Loucy (cell line): ENCODE measurements at regions not wholly inside any gene's neighbourhood (a gene's known extent, or its start where the extent isn't known, plus 50 kb on each side); places are given as distances from the start of the nearest gene placed in this dataset.

Source experiments
- H2AFZ ChIP-seq: fragments of 200-600 bp; sonication (generic); 2 replicates; pipeline ENCODE4 v1.6.0; 2016; ENCODE audit warnings: antibody characterized with exemption, mild to moderate bottlenecking, low read length, moderate library complexity
- H3F3A ChIP-seq: fragments of 200-600 bp; 2 replicates; pipeline ENCODE4 v1.6.0; 2016; ENCODE audit warnings: antibody characterized with exemption, low read depth, mild to moderate bottlenecking
- H3K27me3 ChIP-seq: fragments of 200-600 bp; sonication (generic); 2 replicates; pipeline ENCODE4 v1.6.1; 2014; ENCODE audit warnings: low read length, mild to moderate bottlenecking; ENCODE audit not compliant: insufficient read depth, poor library complexity, severe bottlenecking
- H3K36me3 ChIP-seq: fragments of 200-600 bp; sonication (generic); 2 replicates; pipeline ENCODE4 v1.6.1; 2016; ENCODE audit warnings: low read length; ENCODE audit not compliant: insufficient read depth
- H3K4me1 ChIP-seq: fragments of 200-600 bp; sonication (generic); 2 replicates; pipeline ENCODE4 v1.5.1; 2014; ENCODE audit warnings: low read length, mild to moderate bottlenecking; ENCODE audit not compliant: insufficient read depth, poor library complexity, severe bottlenecking
- H3K4me2 ChIP-seq: fragments of 200-600 bp; sonication (generic); 2 replicates; pipeline ENCODE4 v1.6.0; 2014; ENCODE audit warnings: antibody characterized with exemption, low read length, low read depth, mild to moderate bottlenecking; ENCODE audit not compliant: poor library complexity, severe bottlenecking
- H3K4me3 ChIP-seq: fragments of 200-600 bp; sonication (generic); 2 replicates; pipeline ENCODE4 v1.5.1; 2014; ENCODE audit warnings: low read length, mild to moderate bottlenecking, mixed read lengths; ENCODE audit not compliant: poor library complexity, severe bottlenecking
- H3K79me2 ChIP-seq: fragments of 200-600 bp; sonication (generic); 2 replicates; pipeline ENCODE4 v1.6.1; 2014; ENCODE audit warnings: low read length; ENCODE audit not compliant: insufficient read depth
- H3K9ac ChIP-seq: fragments of 200-600 bp; sonication (generic); 2 replicates; pipeline ENCODE4 v1.6.0; 2014; ENCODE audit warnings: mild to moderate bottlenecking, low read depth, low read length, moderate library complexity; ENCODE audit not compliant: poor library complexity, severe bottlenecking
- H3K9me2 ChIP-seq: fragments of 200-600 bp; sonication (generic); replicated peaks from 2 replicates; pipeline ENCODE4 v1.6.1; 2016; ENCODE audit warnings: low read depth, low read length, mixed read lengths
- H3K9me3 ChIP-seq: fragments of 200-600 bp; sonication (generic); 2 replicates; pipeline ENCODE4 v1.6.1; 2014; ENCODE audit warnings: mild to moderate bottlenecking, antibody characterized with exemption, low read length, low read depth; ENCODE audit not compliant: insufficient read depth
- H4K20me1 ChIP-seq: fragments of 200-600 bp; sonication (generic); 2 replicates; pipeline ENCODE4 v1.6.0; 2014; ENCODE audit warnings: antibody characterized with exemption, low read length, mild to moderate bottlenecking; ENCODE audit not compliant: insufficient read depth, poor library complexity, severe bottlenecking
- CTCF ChIP-seq: fragments of 200-600 bp; sonication (generic); conservative IDR thresholded peaks from 2 replicates; pipeline ENCODE4 v1.5.1; 2014; ENCODE audit warnings: mild to moderate bottlenecking, antibody characterized with exemption, low read length
- EZH2phosphoT487 ChIP-seq: fragments of 200-600 bp; IDR thresholded peaks from 2 replicates; pipeline ENCODE4 v1.6.1; 2018; ENCODE audit warnings: antibody characterized with exemption, mild to moderate bottlenecking, moderate library complexity, borderline replicate concordance

DNA sequence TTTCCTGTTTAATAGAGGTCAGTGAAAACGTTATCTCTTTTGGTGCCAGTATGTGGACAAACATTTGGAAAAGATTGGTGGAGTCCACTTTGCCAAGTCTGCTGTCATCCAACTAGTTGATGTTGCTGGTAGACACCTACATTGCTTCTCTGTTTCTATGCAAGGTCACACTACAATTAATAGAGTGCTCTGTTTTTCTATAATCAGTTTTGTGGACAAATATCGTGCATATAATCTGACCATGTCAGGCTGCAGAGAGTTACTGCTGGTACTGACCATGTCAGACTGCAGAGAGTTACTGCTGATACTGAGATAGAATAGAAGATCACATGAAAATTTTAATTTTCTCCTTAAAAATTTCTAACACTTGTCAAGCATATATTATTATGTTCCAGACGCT is 603.3 kb downstream of the TSN start:
- TF ChIP-seq CTCF (no peak), EZH2phosphoT487 (no peak)
- H3K9me3 ChIP-seq: no peaks in the 10 kb centered on the region
- H3F3A ChIP-seq: no peaks in the 10 kb centered on the region
- no peaks in the 10 kb centered on the region for H3K79me2 ChIP-seq
- H4K20me1 ChIP-seq: no peaks in the 10 kb centered on the region
- no peaks in the 10 kb centered on the region for H3K4me1 ChIP-seq
- H3K9ac ChIP-seq: no peak overlapping the region
- H3K9me2 ChIP-seq: no peaks in the 10 kb centered on the region
- no peak overlapping the region for H3K4me2 ChIP-seq
- no peak overlapping the region for H2AFZ ChIP-seq
- no peaks in the 10 kb centered on the region for H3K36me3 ChIP-seq
- H3K4me3 ChIP-seq: no peak overlapping the region
- H3K27me3 ChIP-seq: no peaks in the 10 kb centered on the region

DNA sequence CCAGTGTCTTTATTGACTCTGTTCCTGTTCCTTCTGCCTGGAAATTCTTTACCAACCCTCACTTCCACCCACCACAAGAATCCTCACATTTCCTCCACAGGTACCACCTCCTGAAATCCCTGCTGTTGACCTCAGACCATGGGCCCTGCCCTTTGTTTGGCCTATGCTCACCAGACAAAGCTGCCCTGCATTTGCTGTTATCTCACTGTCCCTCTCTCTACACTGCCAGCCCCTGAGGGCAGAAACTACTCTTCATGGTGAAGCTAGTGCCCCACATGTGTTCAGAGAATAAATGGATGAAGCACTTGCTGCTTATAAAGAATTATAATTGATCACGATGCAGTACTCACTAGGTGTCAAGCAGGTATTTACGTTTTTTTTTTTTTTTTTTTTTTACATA is 608.4 kb downstream of the TSN start:
- H3K9me3 ChIP-seq: no peaks in the 10 kb centered on the region
- H3K9me2 ChIP-seq: no peaks in the 10 kb centered on the region
- TF ChIP-seq EZH2phosphoT487 (no peak), CTCF (no peak)
- no peak overlapping the region for H3K9ac ChIP-seq
- no peaks in the 10 kb centered on the region for H3K36me3 ChIP-seq
- H4K20me1 ChIP-seq: no peaks in the 10 kb centered on the region
- H3K27me3 ChIP-seq: no peaks in the 10 kb centered on the region
- no peaks in the 10 kb centered on the region for H3K79me2 ChIP-seq
- no peaks in the 10 kb centered on the region for H3K4me1 ChIP-seq
- no peak overlapping the region for H2AFZ ChIP-seq
- H3K4me2 ChIP-seq: no peak overlapping the region
- no peaks in the 10 kb centered on the region for H3F3A ChIP-seq
- H3K4me3 ChIP-seq: no peak overlapping the region

DNA sequence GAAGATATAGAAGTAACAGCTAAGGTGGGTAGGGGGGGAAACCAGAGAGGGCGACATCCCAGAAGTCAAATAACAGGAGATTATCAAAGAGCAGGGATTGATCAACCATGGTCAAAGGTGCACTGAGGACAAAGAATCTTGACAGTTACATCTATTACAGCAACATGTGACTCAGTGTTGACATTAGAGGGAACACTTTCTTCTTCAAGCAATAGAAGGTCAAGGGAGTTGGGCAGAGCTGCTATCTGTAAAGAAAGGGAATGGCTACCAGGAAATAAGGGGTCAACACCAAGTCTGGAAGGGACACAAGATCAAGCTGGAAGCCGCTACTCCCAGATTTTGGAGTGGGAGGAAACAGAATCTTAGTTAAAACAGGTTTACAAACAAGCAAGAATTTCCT is 611.0 kb downstream of the TSN start:
- Histone ChIP-seq H3F3A (no peaks in the 10 kb centered on the region), H4K20me1 (no peaks in the 10 kb centered on the region), H3K4me3 (no peak overlapping the region), H3K27me3 (no peaks in the 10 kb centered on the region), H3K9me2 (no peaks in the 10 kb centered on the region), H3K4me2 (no peak overlapping the region), H3K79me2 (no peaks in the 10 kb centered on the region), H3K9me3 (no peaks in the 10 kb centered on the region), H2AFZ (no peak overlapping the region), H3K36me3 (no peaks in the 10 kb centered on the region), H3K9ac (no peak overlapping the region), H3K4me1 (no peaks in the 10 kb centered on the region)
- TF ChIP-seq CTCF (no peak), EZH2phosphoT487 (no peak)
